ENCODE measurements at regions not wholly inside any gene's neighbourhood (a gene's known extent, or its start where the extent isn't known, plus 50 kb on each side); places are given as distances from the start of the nearest gene placed in this dataset.

DNA sequence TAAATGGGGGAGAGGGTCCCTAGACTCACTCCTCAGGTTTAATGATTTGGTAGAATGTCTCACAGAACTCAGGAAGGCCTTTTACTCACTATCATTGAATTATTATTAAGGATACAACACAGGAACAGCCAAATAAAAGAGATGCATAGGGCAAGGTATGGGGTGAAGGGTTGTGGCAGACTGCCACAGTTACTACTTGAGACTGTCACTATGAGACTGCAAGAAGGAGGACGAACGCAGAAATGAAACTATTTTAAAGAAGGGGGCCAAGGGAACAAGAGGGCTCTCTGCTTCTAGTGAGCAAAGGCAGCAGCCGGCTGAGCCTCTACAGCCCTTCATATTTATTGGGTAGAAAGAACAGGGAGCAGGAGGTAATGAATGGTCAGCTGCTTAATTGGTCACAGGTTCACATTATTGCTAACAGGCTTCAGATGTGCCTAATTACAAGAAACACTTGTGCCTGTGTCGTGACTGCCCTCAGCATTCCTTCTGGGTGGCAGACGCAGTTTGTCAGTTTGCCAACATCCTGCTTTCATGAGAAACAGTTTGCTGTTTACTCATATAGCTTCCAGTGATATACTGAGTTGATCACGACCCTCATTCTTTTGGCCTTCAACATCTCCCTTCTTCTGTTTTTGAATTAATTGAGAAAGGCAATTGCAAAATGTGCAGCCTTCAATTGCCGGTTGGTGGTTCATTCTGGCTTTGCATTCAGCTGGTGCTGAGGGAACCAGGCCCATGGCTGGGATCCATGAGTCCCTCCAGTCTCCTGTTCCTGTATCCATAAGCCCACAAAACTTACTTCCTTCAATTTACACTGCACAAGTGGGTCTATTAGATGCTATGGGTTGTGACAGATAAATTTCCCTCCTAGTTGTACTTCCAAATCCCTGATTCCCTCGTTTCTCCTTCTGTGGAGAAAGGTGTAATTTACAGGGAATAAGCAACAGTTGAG lies 82.8 kb upstream of the PLEKHG7 start:
- Histone ChIP-seq H3K4me2 (ENCODE audit: control insufficient read depth, insufficient read depth) (no peak overlapping the region), H3K27me3 (replicated peaks in 1 of 2; ENCODE audit: control insufficient read depth in 2 of 2, insufficient read depth in 2 of 2, low read length in 1 of 2) (no peaks in the 10 kb centered on the region), H3K9ac (ENCODE audit: control insufficient read depth, insufficient read depth, low read length) (no peak overlapping the region), H2AFZ (ENCODE audit: control insufficient read depth, low read depth, low read length) (no peak overlapping the region), H3K36me3 (ENCODE audit: control insufficient read depth in 2 of 2, insufficient read depth in 2 of 2, low read length in 1 of 2) (no peaks in the 10 kb centered on the region), H3K9me3 (replicated peaks; ENCODE audit: control insufficient read depth, insufficient read depth, low read length) (no peaks in the 10 kb centered on the region), H3K4me1 (ENCODE audit: control insufficient read depth, insufficient read depth, low read length) (no peaks in the 10 kb centered on the region), H3K27ac (ENCODE audit: control insufficient read depth, insufficient read depth) (no peak overlapping the region), H3K4me3 (no peak overlapping the region), H4K20me1 (ENCODE audit: control insufficient read depth, insufficient read depth) (no peaks in the 10 kb centered on the region), H3K79me2 (ENCODE audit: control insufficient read depth, insufficient read depth, low read length) (no peaks in the 10 kb centered on the region)
- FAIRE-seq, result no peak
- no peak for DNase-seq (ENCODE audit: low read depth, low spot score)
- POLR2A ChIA-PET, result no interaction called here
- SMC1A ChIA-PET (ENCODE audit: uncharacterized antibody, unreplicated experiment), result no interaction called here
- TF ChIP-seq ETV6 (conservative IDR thresholded peaks at IDR 0.05 in 1 of 2, IDR thresholded peaks at IDR 0.05 in 1 of 2; ENCODE audit: borderline replicate concordance in 1 of 2, low read depth in 1 of 2) (no peak), EZH2 (IDR thresholded peaks at IDR 0.05; ENCODE audit: borderline replicate concordance, control insufficient read depth, low read depth, low read length) (no peak), YY1 (IDR thresholded peaks at IDR 0.05; ENCODE audit: low read depth, low read length) (no peak), MEF2B (IDR thresholded peaks at IDR 0.05; ENCODE audit: partially characterized antibody, poor library complexity, severe bottlenecking) (no peak), FOXM1 (IDR thresholded peaks at IDR 0.05; ENCODE audit: low read depth, low read length) (no peak), ASH2L (IDR thresholded peaks at IDR 0.05; ENCODE audit: borderline replicate concordance, low read depth) (no peak), TCF3 (IDR thresholded peaks at IDR 0.05; ENCODE audit: borderline replicate concordance, insufficient read depth, low read depth, low read length) (no peak)
- CTCF ChIA-PET, result interaction anchor here (1.0 kb wide), 1 partner anchor 1238 kb away, joined by 3 read pairs; no protein-coding TSS in a partner anchor
- RAD21 ChIA-PET (ENCODE audit: unreplicated experiment), result no interaction called here
- BruUV-seq (replicated peaks), result no TSS peak
- in situ Hi-C loops (cut with MboI) (no loop called here), intact Hi-C loops (cut with micrococcal nuclease; ENCODE audit: unreplicated experiment) (no loop called here)
- no peak for ATAC-seq
- WGBS (ENCODE audit: insufficient coverage, insufficient replicate concordance, low lambda C conversion rate, missing lambda C conversion rate), result 84% methylated on average over 8 of the region's 8 CpGs

Data from GM12878 (cell line).